ENCODE measurements at regions not wholly inside any gene's neighbourhood (a gene's known extent, or its start where the extent isn't known, plus 50 kb on each side); places are given as distances from the start of the nearest gene placed in this dataset.
"Not testable (repeated sequence)": the region's sequence is repeated elsewhere in the genome, so short reads cannot be mapped to it uniquely, and the experiment has no call there.

- TF ChIP-seq CTCF (IDR thresholded peaks at IDR 0.05; ENCODE audit: low read depth, low read length); EZH2phosphoT487 (IDR thresholded peaks at IDR 0.05; ENCODE audit: low read depth): not testable (repeated sequence)
Measured at GRCh38 chr22:16902051-16902450, 76.8 kb upstream of the XKR3 start.
